Panc1 (cell line): ENCODE measurements at regions not wholly inside any gene's neighbourhood (a gene's known extent, or its start where the extent isn't known, plus 50 kb on each side); places are given as distances from the start of the nearest gene placed in this dataset.

Experiments
- CTCF ChIP-seq: fragments of 450-650 bp; IDR thresholded peaks from 2 replicates; pipeline ENCODE4 v1.5.1; 2017; ENCODE audit warnings: mild to moderate bottlenecking
- POLR2AphosphoS5 ChIP-seq: IDR thresholded peaks from 2 replicates; pipeline ENCODE4 v1.6.1; 2012; ENCODE audit warnings: mild to moderate bottlenecking, low read depth, low read length, moderate library complexity
- TCF7L2 ChIP-seq: IDR thresholded peaks from 2 replicates; pipeline ENCODE4 v1.6.1; 2011; ENCODE audit warnings: mild to moderate bottlenecking, low read depth, low read length, inconsistent platforms

GRCh38 chr9:728535-728934 lies 113.0 kb upstream of the DMRT1 start:
- TF ChIP-seq CTCF (no peak), POLR2AphosphoS5 (no peak), TCF7L2 (no peak)
